HCT116 (cell line): ENCODE measurements at regions not wholly inside any gene's neighbourhood (a gene's known extent, or its start where the extent isn't known, plus 50 kb on each side); places are given as distances from the start of the nearest gene placed in this dataset.

Experiments
- ATAC-seq: fragments of 200-7000 bp; cut with Tn5 transposase; 2 replicates; pipeline ENCODE4 v1.9.1; 2020; ENCODE audit warnings: mild to moderate bottlenecking, moderate library complexity
- BruUV-seq: library from RNA; stranded (reverse); fragments of 400-500 nt; replicated peaks from 2 replicates; lab custom pipeline; 2021; lab: Mats Ljungman, UMichigan
- CTCF ChIA-PET: fragments of 300-600 bp; sonication (Branson Sonifier 250); formaldehyde crosslinking; loops from one replicate; lab custom pipeline; 2021; ENCODE audit warnings: antibody characterized with exemption; lab: Charles Lee
- POLR2A ChIA-PET: fragments of 300-600, 350-600 bp; sonication (Branson Sonifier 250); formaldehyde crosslinking; loops from one replicate; lab custom pipeline; 2021; ENCODE audit warnings: antibody characterized with exemption; lab: Charles Lee
- RAD21 ChIA-PET, 2 experiments: fragments of 300-600 bp; sonication (Branson Sonifier 250); formaldehyde crosslinking; loops; one replicate each; lab custom pipeline; 2023; ENCODE audit warnings: low total read pairs in 2 of 2; ENCODE audit not compliant: uncharacterized antibody in 2 of 2, unreplicated experiment in 2 of 2, low non-redundant PET in 1 of 2; lab: Charles Lee
- DNase-seq: peaks from one replicate; pipeline ENCODE4 v3.0.0-alpha.2; 2010; ENCODE audit warnings: low read depth, low spot score
- H2AFZ ChIP-seq: fragments of 200-600 bp; shearing (Covaris generic), sonication (generic); 2 replicates; pipeline ENCODE4 v1.6.1; 2017; ENCODE audit warnings: low read depth, mixed run types, mixed read lengths, antibody characterized with exemption, low read length; ENCODE audit not compliant: poor library complexity, severe bottlenecking
- H3K27ac ChIP-seq: 2 replicates; pipeline ENCODE4 v1.5.1; 2012; ENCODE audit warnings: low read depth, low read length
- H3K27me3 ChIP-seq: fragments of 200-600 bp; sonication (generic); 2 replicates; pipeline ENCODE4 v1.6.1; 2016; ENCODE audit warnings: mixed run types, low read length, mixed read lengths; ENCODE audit not compliant: insufficient read depth
- H3K36me3 ChIP-seq, 2 experiments: fragments of 200-500 bp in 1 of 2; fragments of 200-600 bp in 1 of 2; sonication (Bioruptor generic) in 1 of 2; sonication (generic) in 1 of 2; 2 replicates each; pipeline versions ENCODE4 v1.5.1 to v1.6.1; 2014 to 2016; ENCODE audit warnings: low read length in 2 of 2, inconsistent platforms in 1 of 2, mixed read lengths in 1 of 2, mixed run types in 1 of 2; ENCODE audit not compliant: insufficient read depth in 2 of 2, control insufficient read depth in 1 of 2
- H3K4me1 ChIP-seq, 2 experiments: fragments of 200-600 bp in 1 of 2; sonication (generic) in 1 of 2; 2 replicates each; pipeline versions ENCODE4 v1.5.1 to v1.6.1; 2012 to 2017; ENCODE audit warnings: low read length in 2 of 2, inconsistent platforms in 1 of 2, mild to moderate bottlenecking in 1 of 2, mixed read lengths in 1 of 2, mixed run types in 1 of 2, moderate library complexity in 1 of 2; ENCODE audit not compliant: insufficient read depth in 2 of 2, control insufficient read depth in 1 of 2
- H3K4me2 ChIP-seq: fragments of 200-600 bp; sonication (generic); 2 replicates; pipeline ENCODE4 v1.6.1; 2017; ENCODE audit warnings: mixed run types, low read length, mixed read lengths
- H3K4me3 ChIP-seq, 2 experiments: fragments of 200-600 bp in 1 of 2; sonication (generic) in 1 of 2; replicated peaks in 1 of 2; 2 replicates each; pipeline ENCODE4 v1.5.1; 2011 to 2016; ENCODE audit warnings: low read length in 2 of 2, control low read depth in 1 of 2, low read depth in 1 of 2, mild to moderate bottlenecking in 1 of 2, mixed read lengths in 1 of 2, mixed run types in 1 of 2
- H3K79me2 ChIP-seq: fragments of 200-600 bp; sonication (generic); 2 replicates; pipeline ENCODE4 v1.6.1; 2017; ENCODE audit warnings: mild to moderate bottlenecking, mixed run types, low read length, moderate library complexity, mixed read lengths; ENCODE audit not compliant: insufficient read depth
- H3K9ac ChIP-seq: fragments of 200-600 bp; sonication (generic); 2 replicates; pipeline ENCODE4 v1.6.1; 2016; ENCODE audit warnings: low read length, mixed read lengths
- H3K9me2 ChIP-seq: fragments of 200-600 bp; sonication (generic), shearing (Covaris generic); 2 replicates; pipeline ENCODE4 v1.6.1; 2017; ENCODE audit warnings: mixed run types, mild to moderate bottlenecking, moderate library complexity; ENCODE audit not compliant: insufficient read depth
- H3K9me3 ChIP-seq, 2 experiments: fragments of 200-500 bp in 1 of 2; fragments of 200-600 bp in 1 of 2; sonication (Bioruptor generic) in 1 of 2; sonication (generic) in 1 of 2; 2 replicates each; pipeline ENCODE4 v1.6.1; 2014 to 2017; ENCODE audit warnings: low read length in 2 of 2, mixed read lengths in 2 of 2, inconsistent platforms in 1 of 2, low read depth in 1 of 2, mild to moderate bottlenecking in 1 of 2, mixed run types in 1 of 2, moderate library complexity in 1 of 2; ENCODE audit not compliant: control insufficient read depth in 1 of 2, insufficient read depth in 1 of 2
- H4K20me1 ChIP-seq: fragments of 200-600 bp; sonication (generic), shearing (Covaris generic); 2 replicates; pipeline ENCODE4 v1.6.1; 2017; ENCODE audit warnings: mixed run types, mild to moderate bottlenecking, moderate library complexity; ENCODE audit not compliant: insufficient read depth
- CEBPB ChIP-seq: IDR thresholded peaks from 2 replicates; pipeline ENCODE4 v1.6.1; 2012; ENCODE audit warnings: low read depth
- EGR1 ChIP-seq: IDR thresholded peaks from 2 replicates; pipeline ENCODE4 v1.6.1; 2012; ENCODE audit warnings: low read depth
- ELF1 ChIP-seq: IDR thresholded peaks from 2 replicates; pipeline ENCODE4 v1.6.1; 2012; ENCODE audit warnings: low read depth, borderline replicate concordance
- EZH2 ChIP-seq: fragments of 200-600 bp; sonication (generic); IDR thresholded peaks from 2 replicates; pipeline ENCODE4 v1.6.1; 2017; ENCODE audit warnings: antibody characterized with exemption, mixed run types
- EZH2phosphoT487 ChIP-seq: fragments of 200-600 bp; IDR thresholded peaks from 2 replicates; pipeline ENCODE4 v1.6.1; 2018; ENCODE audit warnings: antibody characterized with exemption, borderline replicate concordance
- FOSL1 ChIP-seq: IDR thresholded peaks from 2 replicates; pipeline ENCODE4 v1.6.1; 2012; ENCODE audit warnings: low read depth
- POLR2A ChIP-seq: IDR thresholded peaks from 2 replicates; pipeline ENCODE4 v1.7.0; 2011; ENCODE audit warnings: borderline replicate concordance; ENCODE audit not compliant: insufficient read depth, insufficient read length; ENCODE audit errors: extremely low read depth
- SP1 ChIP-seq: IDR thresholded peaks from 2 replicates; pipeline ENCODE4 v1.6.1; 2012; ENCODE audit warnings: low read depth
- SRF ChIP-seq: IDR thresholded peaks from 2 replicates; pipeline ENCODE4 v1.6.1; 2012; ENCODE audit warnings: low read depth
- TCF7L2 ChIP-seq: IDR thresholded peaks from 2 replicates; pipeline ENCODE4 v1.7.0; 2011; ENCODE audit warnings: borderline replicate concordance, inconsistent platforms; ENCODE audit not compliant: insufficient read depth, insufficient read length; ENCODE audit errors: extremely low read depth
- YY1 ChIP-seq: IDR thresholded peaks from 2 replicates; pipeline ENCODE4 v1.6.1; 2011; ENCODE audit warnings: low read length, low read depth, moderate library complexity, mild to moderate bottlenecking; ENCODE audit not compliant: insufficient replicate concordance; ENCODE audit errors: extremely low read depth
- ZNF274 ChIP-seq: fragments of 200-500 bp; sonication (Bioruptor generic); IDR thresholded peaks from 2 replicates; pipeline ENCODE4 v1.6.1; 2014; ENCODE audit warnings: mild to moderate bottlenecking, low read depth, low read length, inconsistent platforms
- intact Hi-C: fragments of 100-400 bp; cut with micrococcal nuclease; formaldehyde crosslinking; loops from 2 replicates; pipeline ENCODE4 v1.10.0; 2022
- TF ChIP-seq, protein P1 (sequence below): IDR thresholded peaks from 2 replicates; pipeline ENCODE4 v1.6.1; 2012; ENCODE audit warnings: low read depth
- TF ChIP-seq, protein P2 (sequence below): IDR thresholded peaks from 2 replicates; pipeline ENCODE4 v1.6.1; 2012

DNA sequence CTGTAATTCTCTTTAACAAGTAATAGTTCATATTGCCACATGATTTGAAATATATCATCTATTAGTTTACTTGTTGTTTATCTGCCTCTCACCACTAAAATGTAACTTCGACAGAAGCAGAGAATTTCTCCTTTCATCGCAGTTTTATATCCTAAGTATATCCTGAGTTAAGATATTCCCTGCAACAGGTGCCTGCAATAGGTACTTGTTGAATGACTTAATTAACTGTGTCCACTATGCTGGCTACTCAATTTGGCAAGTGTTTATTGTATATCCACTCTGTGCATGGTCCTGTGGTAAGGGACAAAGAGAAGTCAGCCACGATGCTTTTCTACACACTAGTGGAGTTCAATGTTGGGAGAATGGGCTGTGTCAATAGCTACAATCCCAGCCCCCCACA is 108.5 kb downstream of the PSAT1 start:
- H3K4me3 ChIP-seq = no peak overlapping the region
- TF ChIP-seq, protein P1, sequence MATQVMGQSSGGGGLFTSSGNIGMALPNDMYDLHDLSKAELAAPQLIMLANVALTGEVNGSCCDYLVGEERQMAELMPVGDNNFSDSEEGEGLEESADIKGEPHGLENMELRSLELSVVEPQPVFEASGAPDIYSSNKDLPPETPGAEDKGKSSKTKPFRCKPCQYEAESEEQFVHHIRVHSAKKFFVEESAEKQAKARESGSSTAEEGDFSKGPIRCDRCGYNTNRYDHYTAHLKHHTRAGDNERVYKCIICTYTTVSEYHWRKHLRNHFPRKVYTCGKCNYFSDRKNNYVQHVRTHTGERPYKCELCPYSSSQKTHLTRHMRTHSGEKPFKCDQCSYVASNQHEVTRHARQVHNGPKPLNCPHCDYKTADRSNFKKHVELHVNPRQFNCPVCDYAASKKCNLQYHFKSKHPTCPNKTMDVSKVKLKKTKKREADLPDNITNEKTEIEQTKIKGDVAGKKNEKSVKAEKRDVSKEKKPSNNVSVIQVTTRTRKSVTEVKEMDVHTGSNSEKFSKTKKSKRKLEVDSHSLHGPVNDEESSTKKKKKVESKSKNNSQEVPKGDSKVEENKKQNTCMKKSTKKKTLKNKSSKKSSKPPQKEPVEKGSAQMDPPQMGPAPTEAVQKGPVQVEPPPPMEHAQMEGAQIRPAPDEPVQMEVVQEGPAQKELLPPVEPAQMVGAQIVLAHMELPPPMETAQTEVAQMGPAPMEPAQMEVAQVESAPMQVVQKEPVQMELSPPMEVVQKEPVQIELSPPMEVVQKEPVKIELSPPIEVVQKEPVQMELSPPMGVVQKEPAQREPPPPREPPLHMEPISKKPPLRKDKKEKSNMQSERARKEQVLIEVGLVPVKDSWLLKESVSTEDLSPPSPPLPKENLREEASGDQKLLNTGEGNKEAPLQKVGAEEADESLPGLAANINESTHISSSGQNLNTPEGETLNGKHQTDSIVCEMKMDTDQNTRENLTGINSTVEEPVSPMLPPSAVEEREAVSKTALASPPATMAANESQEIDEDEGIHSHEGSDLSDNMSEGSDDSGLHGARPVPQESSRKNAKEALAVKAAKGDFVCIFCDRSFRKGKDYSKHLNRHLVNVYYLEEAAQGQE = no peak
- H3K9ac ChIP-seq = no peak overlapping the region
- H3K4me2 ChIP-seq = no peak overlapping the region
- ChIA-PET RAD21 (no interaction called here), POLR2A (no interaction called here), CTCF (no interaction called here)
- DNase-seq = no peak
- H3K36me3 ChIP-seq = no peaks in the 10 kb centered on the region
- H2AFZ ChIP-seq = no peak overlapping the region
- no peaks in the 10 kb centered on the region for H3K9me3 ChIP-seq
- H3K4me1 ChIP-seq = no peaks in the 10 kb centered on the region
- H4K20me1 ChIP-seq = no peaks in the 10 kb centered on the region
- no peak for ATAC-seq
- H3K27me3 ChIP-seq = no peaks in the 10 kb centered on the region
- BruUV-seq = no TSS peak
- H3K27ac ChIP-seq = no peak overlapping the region
- no peaks in the 10 kb centered on the region for H3K79me2 ChIP-seq
- no peaks in the 10 kb centered on the region for H3K9me2 ChIP-seq
- intact Hi-C loops = no loop called here

DNA sequence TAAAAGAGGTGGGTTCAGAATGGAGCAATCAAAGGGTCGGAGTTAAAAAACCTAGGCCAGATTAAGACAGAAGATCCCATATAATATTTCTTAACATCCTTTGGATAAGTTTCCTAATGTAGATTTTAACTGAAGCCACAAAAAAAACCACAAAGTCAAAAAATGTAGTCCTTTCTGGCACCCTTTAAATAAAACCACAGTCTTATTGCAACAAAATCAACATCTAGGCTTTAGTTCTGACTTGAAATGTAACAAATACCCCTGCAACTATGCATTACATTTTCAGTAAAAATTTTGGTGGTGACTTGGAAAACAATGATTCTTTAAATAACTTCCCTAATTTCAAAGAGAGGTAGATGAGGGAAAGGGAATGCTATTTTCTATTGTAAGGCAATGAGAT is 109.2 kb downstream of the PSAT1 start:
- RAD21 ChIA-PET = no interaction called here
- POLR2A ChIA-PET = no interaction called here
- no peak for ATAC-seq
- BruUV-seq = no TSS peak
- H3K4me2 ChIP-seq = no peak overlapping the region
- H3K4me1 ChIP-seq = no peaks in the 10 kb centered on the region
- no peak overlapping the region for H3K4me3 ChIP-seq
- DNase-seq = no peak
- no peaks in the 10 kb centered on the region for H3K9me2 ChIP-seq
- no peak overlapping the region for H2AFZ ChIP-seq
- no peaks in the 10 kb centered on the region for H3K27me3 ChIP-seq
- CTCF ChIA-PET = no interaction called here
- H3K9me3 ChIP-seq = no peaks in the 10 kb centered on the region
- H3K79me2 ChIP-seq = no peaks in the 10 kb centered on the region
- H3K27ac ChIP-seq = no peak overlapping the region
- intact Hi-C loops = no loop called here
- no peak overlapping the region for H3K9ac ChIP-seq
- no peaks in the 10 kb centered on the region for H4K20me1 ChIP-seq
- no peaks in the 10 kb centered on the region for H3K36me3 ChIP-seq
- TF ChIP-seq ZNF274 (no peak), EGR1 (no peak), POLR2A (no peak), SRF (no peak), ELF1 (no peak), FOSL1 (no peak), YY1 (no peak), TCF7L2 (no peak), EZH2 (no peak), EZH2phosphoT487 (no peak), SP1 (no peak), CEBPB (no peak)
- TF ChIP-seq, protein P1 = no peak
- TF ChIP-seq, protein P2, sequence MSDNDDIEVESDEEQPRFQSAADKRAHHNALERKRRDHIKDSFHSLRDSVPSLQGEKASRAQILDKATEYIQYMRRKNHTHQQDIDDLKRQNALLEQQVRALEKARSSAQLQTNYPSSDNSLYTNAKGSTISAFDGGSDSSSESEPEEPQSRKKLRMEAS = no peak
